KMS-11 (cell line): ENCODE measurements at regions not wholly inside any gene's neighbourhood (a gene's known extent, or its start where the extent isn't known, plus 50 kb on each side); places are given as distances from the start of the nearest gene placed in this dataset.
"Not testable (repeated sequence)": the region's sequence is repeated elsewhere in the genome, so short reads cannot be mapped to it uniquely, and the experiment has no call there.

Source experiments
- H2AFZ ChIP-seq: fragments of 200-600 bp; sonication (generic); 2 replicates; pipeline ENCODE4 v1.6.1; 2016; ENCODE audit warnings: antibody characterized with exemption, mixed run types, low read depth
- H3K27ac ChIP-seq: fragments of 200-600 bp; sonication (generic); 2 replicates; pipeline ENCODE4 v1.6.1; 2016; ENCODE audit warnings: mild to moderate bottlenecking, mixed run types
- H3K27me3 ChIP-seq: fragments of 200-600 bp; sonication (generic); 2 replicates; pipeline ENCODE4 v1.6.1; 2017; ENCODE audit warnings: mild to moderate bottlenecking, low read depth, mixed run types, moderate library complexity; ENCODE audit not compliant: insufficient read depth
- H3K36me3 ChIP-seq: fragments of 200-600 bp; sonication (generic); 2 replicates; pipeline ENCODE4 v1.6.1; 2017; ENCODE audit warnings: mild to moderate bottlenecking, mixed run types; ENCODE audit not compliant: insufficient read depth
- H3K4me1 ChIP-seq: fragments of 200-600 bp; sonication (generic); 2 replicates; pipeline ENCODE4 v1.6.1; 2016; ENCODE audit warnings: mild to moderate bottlenecking, low read depth, mixed run types; ENCODE audit not compliant: poor library complexity, severe bottlenecking
- H3K4me2 ChIP-seq: fragments of 200-600 bp; sonication (generic); 2 replicates; pipeline ENCODE4 v1.7.0; 2016; ENCODE audit warnings: mild to moderate bottlenecking, mixed run types
- H3K4me3 ChIP-seq: fragments of 200-600 bp; sonication (generic); IDR thresholded peaks from 2 replicates; pipeline ENCODE4 v1.6.1; 2017; ENCODE audit warnings: low read depth, low read length, mixed read lengths; ENCODE audit not compliant: insufficient read depth
- H3K79me2 ChIP-seq: fragments of 200-600 bp; sonication (generic); 2 replicates; pipeline ENCODE4 v1.6.1; 2016; ENCODE audit warnings: low read depth, mixed run types; ENCODE audit not compliant: insufficient read depth
- H3K9ac ChIP-seq: fragments of 200-600 bp; sonication (generic); 2 replicates; pipeline ENCODE4 v1.6.1; 2016; ENCODE audit warnings: mild to moderate bottlenecking, mixed run types
- H4K20me1 ChIP-seq: fragments of 200-600 bp; sonication (generic); 2 replicates; pipeline ENCODE4 v1.6.1; 2016; ENCODE audit warnings: mild to moderate bottlenecking, mixed run types; ENCODE audit not compliant: insufficient read depth
- TF ChIP-seq, protein P1 (sequence below): fragments of 200-600 bp; sonication (generic); conservative IDR thresholded peaks from 2 replicates; pipeline ENCODE4 v1.6.1; 2017; ENCODE audit warnings: low read depth, mild to moderate bottlenecking, antibody characterized with exemption, low read length, moderate library complexity, mixed read lengths

GRCh38 chr1:38498686-38499085, 360.9 kb downstream of the RRAGC start:
- Histone ChIP-seq H3K36me3 (no peaks in the 10 kb centered on the region), H3K4me1 (no peaks in the 10 kb centered on the region), H2AFZ (no peak overlapping the region), H3K79me2 (no peaks in the 10 kb centered on the region), H3K27me3 (no peaks in the 10 kb centered on the region), H3K4me3 (no peak overlapping the region), H3K27ac (no peak overlapping the region), H3K4me2 (no peak overlapping the region), H4K20me1 (no peaks in the 10 kb centered on the region), H3K9ac (no peak overlapping the region)
- TF ChIP-seq, protein P1, sequence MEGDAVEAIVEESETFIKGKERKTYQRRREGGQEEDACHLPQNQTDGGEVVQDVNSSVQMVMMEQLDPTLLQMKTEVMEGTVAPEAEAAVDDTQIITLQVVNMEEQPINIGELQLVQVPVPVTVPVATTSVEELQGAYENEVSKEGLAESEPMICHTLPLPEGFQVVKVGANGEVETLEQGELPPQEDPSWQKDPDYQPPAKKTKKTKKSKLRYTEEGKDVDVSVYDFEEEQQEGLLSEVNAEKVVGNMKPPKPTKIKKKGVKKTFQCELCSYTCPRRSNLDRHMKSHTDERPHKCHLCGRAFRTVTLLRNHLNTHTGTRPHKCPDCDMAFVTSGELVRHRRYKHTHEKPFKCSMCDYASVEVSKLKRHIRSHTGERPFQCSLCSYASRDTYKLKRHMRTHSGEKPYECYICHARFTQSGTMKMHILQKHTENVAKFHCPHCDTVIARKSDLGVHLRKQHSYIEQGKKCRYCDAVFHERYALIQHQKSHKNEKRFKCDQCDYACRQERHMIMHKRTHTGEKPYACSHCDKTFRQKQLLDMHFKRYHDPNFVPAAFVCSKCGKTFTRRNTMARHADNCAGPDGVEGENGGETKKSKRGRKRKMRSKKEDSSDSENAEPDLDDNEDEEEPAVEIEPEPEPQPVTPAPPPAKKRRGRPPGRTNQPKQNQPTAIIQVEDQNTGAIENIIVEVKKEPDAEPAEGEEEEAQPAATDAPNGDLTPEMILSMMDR = no peak

DNA sequence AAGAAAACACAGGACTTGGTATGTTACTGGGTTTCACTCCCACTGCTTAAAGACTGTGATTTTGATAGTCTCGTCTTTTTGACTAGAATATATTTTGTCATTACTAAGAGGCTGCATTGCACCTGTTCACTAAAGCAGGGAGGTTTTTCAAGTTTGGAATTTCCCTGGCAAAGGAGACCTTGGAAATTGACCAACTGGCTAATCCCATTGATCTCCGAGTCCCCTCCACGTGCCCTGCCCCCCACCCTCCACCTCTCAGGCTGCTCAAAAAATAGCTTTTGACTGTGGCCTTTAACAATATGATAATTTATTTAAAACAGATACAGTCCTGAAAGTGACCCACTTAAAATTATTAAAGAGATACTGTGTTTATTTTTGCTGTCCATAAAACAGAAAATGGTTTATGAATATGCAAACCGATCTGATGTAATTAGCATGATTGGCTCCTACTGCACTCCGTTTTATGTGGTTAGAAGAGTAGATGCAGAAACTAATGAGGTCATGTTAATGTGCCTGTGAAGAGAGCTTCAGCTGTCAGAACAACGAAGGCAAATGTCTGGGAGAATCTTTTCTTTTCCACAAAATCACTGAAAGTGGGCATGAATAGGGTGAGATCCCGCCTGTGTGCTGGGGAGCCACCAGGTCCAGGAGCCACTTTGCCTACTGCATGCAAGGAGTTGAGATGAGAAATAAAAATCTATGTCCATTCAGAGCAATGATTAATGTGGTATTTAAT, 361.5 kb downstream of the RRAGC start:
- no peaks in the 10 kb centered on the region for H3K36me3 ChIP-seq
- no peaks in the 10 kb centered on the region for H3K79me2 ChIP-seq
- H3K4me1 ChIP-seq = no peaks in the 10 kb centered on the region
- no peak overlapping the region for H2AFZ ChIP-seq
- no peaks in the 10 kb centered on the region for H3K27me3 ChIP-seq
- no peak overlapping the region for H3K9ac ChIP-seq
- H3K4me2 ChIP-seq = no peak overlapping the region
- TF ChIP-seq, protein P1 = no peak
- no peak overlapping the region for H3K4me3 ChIP-seq
- H3K27ac ChIP-seq = no peak overlapping the region
- no peaks in the 10 kb centered on the region for H4K20me1 ChIP-seq

DNA sequence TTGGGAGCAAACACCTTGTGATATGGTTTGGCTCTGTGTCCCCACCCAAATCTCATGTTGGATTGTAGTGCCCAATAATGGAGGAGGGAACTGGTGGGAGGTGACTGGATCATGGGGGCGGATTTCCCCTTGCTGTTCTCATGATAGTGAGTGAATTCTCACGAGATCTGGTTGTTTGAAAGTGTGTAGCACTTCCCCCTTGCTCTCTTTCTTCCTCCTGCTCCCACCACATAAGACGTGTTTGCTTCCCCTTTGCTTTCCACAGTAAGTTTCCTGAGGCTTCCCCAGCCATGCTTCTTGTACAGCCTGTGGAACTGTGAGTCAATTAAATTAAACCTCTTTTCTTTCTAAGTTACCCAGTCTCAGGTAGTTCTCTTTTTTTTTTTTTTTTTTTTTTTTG, 366.3 kb downstream of the RRAGC start:
- not testable (repeated sequence) for H3K79me2 ChIP-seq, H3K27ac ChIP-seq, H2AFZ ChIP-seq, H3K36me3 ChIP-seq, H3K4me1 ChIP-seq, H3K9ac ChIP-seq, H4K20me1 ChIP-seq, H3K4me2 ChIP-seq, H3K27me3 ChIP-seq, H3K4me3 ChIP-seq

- Histone ChIP-seq H2AFZ (no peak overlapping the region), H3K79me2 (no peaks in the 10 kb centered on the region), H3K27me3 (no peaks in the 10 kb centered on the region), H4K20me1 (no peaks in the 10 kb centered on the region), H3K36me3 (no peaks in the 10 kb centered on the region), H3K4me3 (no peak overlapping the region), H3K27ac (no peak overlapping the region), H3K4me2 (no peak overlapping the region), H3K9ac (no peak overlapping the region), H3K4me1 (no peaks in the 10 kb centered on the region)
- TF ChIP-seq, protein P1 = peak; percentile 74
These were observed 369.7 kb downstream of the RRAGC start for GRCh38 chr1:38489844-38490270.

DNA sequence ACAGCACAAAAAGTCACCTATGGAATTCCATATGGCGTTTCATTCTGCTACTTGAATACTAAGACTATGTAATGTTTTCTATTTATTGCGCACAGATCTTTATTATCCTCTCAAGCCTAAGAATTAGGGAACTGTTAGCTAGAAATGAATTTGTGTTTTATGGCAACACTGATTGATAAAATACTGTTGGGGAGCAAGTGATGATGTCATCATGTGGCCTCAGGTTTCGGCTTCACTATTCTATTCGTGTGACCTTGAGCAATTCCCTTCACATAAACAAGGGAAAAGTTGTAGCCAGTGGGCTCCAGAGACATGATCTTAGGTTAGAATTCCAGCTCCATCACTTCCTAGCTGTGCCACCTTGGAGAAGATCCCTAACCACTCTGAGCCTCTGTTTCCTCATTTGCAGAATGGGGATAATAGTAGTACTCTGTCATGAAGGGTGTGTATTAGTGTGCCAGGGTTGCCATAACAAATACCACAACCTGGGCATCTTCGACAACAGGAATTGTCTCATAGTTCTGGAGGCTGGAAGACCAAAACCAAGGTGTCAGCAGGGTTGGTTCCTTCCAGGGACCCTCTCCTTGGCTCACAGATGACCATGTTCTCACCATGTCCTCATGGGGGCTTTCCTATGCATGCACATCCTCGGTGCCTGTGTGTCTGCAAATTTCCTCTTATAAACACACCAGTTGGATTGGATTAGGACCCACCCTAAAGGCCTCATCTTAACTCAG, 371.2 kb downstream of the RRAGC start:
- H3K4me3 ChIP-seq = no peak overlapping the region
- H3K79me2 ChIP-seq = no peaks in the 10 kb centered on the region
- no peak overlapping the region for H2AFZ ChIP-seq
- no peak overlapping the region for H3K9ac ChIP-seq
- H3K27ac ChIP-seq = no peak overlapping the region
- H3K4me2 ChIP-seq = no peak overlapping the region
- no peaks in the 10 kb centered on the region for H4K20me1 ChIP-seq
- no peaks in the 10 kb centered on the region for H3K4me1 ChIP-seq
- H3K36me3 ChIP-seq = no peaks in the 10 kb centered on the region
- TF ChIP-seq, protein P1 = no peak
- H3K27me3 ChIP-seq = no peaks in the 10 kb centered on the region
